Heart left ventricle (tissue), 13 donors: ENCODE measurements at regions not wholly inside any gene's neighbourhood (a gene's known extent, or its start where the extent isn't known, plus 50 kb on each side); places are given as distances from the start of the nearest gene placed in this dataset.

ENCODE experiments used
- CTCF ChIP-seq, 12 donors: fragments of 200-600 bp; sonication (generic) in 4 of 12; IDR thresholded peaks; one replicate each; pipeline versions ENCODE4 v1.5.0 to v1.8.0; 2018 to 2022; ENCODE audit warnings: antibody characterized with exemption in 12 of 12, mild to moderate bottlenecking in 5 of 12
- POLR2A ChIP-seq, 2 donors: fragments of 450-650 bp; IDR thresholded peaks; one replicate each; pipeline ENCODE4 v1.6.1; 2017; ENCODE audit warnings: antibody characterized with exemption in 2 of 2, mild to moderate bottlenecking in 2 of 2, moderate library complexity in 2 of 2
- donor health status: ischemic (EF 13 %, LVEDD 7.1; RV severe dilation, severe dysfunction).
- donor health status: DM: no; HTN: yes; CAD: no.
- donor health status: DM: no; HTN: no; CAD: no.
- donor health status: ischemic (EF 25% LVEDD 6.9; RV normal size, moderate dysfunction).
- donor health status: ischemic (EF 25% LVEDD 5.7; RV mildly dilated, moderate dysfunction).
- donor health status: ischemic (EF 35%, LVEDD 5.7; RV mildly dilated, moderate dysfunction).
- donor health status: nonischemic (EF 11% LVEDD 7.7; RV severe dilation, severe dysfunction).
- donor health status: DM: yes; HTN: yes; CAD: no.
- donor health status: PGD.
- donor health status: ischemic (EF 29% LVEDD 5.4; RV normal size, mild dysfunction).
- donor health status: nonischemic (EF 23%, LVEDD 6.1; RV moderate dilation, normal function).

- TF ChIP-seq CTCF (IDR thresholded peaks at IDR 0.05) (no peak), POLR2A (IDR thresholded peaks at IDR 0.05) (no peak)
Observed at GRCh38 chr3:18625085-18625484, 199.9 kb upstream of the SATB1 start.
